GM20000 (cell line): ENCODE measurements at regions not wholly inside any gene's neighbourhood (a gene's known extent, or its start where the extent isn't known, plus 50 kb on each side); places are given as distances from the start of the nearest gene placed in this dataset.

Source experiments
- DNase-seq: peaks from one replicate; pipeline ENCODE4 v3.0.0; 2012; ENCODE audit warnings: low spot score
- TF ChIP-seq, protein P1 (sequence below): IDR thresholded peaks from 2 replicates; pipeline ENCODE4 v1.5.1; 2012; ENCODE audit warnings: mild to moderate bottlenecking, control low read depth; ENCODE audit errors: extremely low read depth, missing control alignments

- TF ChIP-seq, protein P1, sequence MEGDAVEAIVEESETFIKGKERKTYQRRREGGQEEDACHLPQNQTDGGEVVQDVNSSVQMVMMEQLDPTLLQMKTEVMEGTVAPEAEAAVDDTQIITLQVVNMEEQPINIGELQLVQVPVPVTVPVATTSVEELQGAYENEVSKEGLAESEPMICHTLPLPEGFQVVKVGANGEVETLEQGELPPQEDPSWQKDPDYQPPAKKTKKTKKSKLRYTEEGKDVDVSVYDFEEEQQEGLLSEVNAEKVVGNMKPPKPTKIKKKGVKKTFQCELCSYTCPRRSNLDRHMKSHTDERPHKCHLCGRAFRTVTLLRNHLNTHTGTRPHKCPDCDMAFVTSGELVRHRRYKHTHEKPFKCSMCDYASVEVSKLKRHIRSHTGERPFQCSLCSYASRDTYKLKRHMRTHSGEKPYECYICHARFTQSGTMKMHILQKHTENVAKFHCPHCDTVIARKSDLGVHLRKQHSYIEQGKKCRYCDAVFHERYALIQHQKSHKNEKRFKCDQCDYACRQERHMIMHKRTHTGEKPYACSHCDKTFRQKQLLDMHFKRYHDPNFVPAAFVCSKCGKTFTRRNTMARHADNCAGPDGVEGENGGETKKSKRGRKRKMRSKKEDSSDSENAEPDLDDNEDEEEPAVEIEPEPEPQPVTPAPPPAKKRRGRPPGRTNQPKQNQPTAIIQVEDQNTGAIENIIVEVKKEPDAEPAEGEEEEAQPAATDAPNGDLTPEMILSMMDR = no peak
- no peak for DNase-seq
These were observed 162.3 kb upstream of the APP start for GRCh38 chr21:26332867-26333266.

- TF ChIP-seq, protein P1 = no peak
These were observed 160.8 kb upstream of the APP start for GRCh38 chr21:26331205-26331980.

GRCh38 chr21:26320596-26320995 lies 150.0 kb upstream of the APP start:
- TF ChIP-seq, protein P1 = no peak

More at GRCh38 chr21:26331205-26331980, 160.8 kb upstream of the APP start:
- DNase-seq = no peak

DNA sequence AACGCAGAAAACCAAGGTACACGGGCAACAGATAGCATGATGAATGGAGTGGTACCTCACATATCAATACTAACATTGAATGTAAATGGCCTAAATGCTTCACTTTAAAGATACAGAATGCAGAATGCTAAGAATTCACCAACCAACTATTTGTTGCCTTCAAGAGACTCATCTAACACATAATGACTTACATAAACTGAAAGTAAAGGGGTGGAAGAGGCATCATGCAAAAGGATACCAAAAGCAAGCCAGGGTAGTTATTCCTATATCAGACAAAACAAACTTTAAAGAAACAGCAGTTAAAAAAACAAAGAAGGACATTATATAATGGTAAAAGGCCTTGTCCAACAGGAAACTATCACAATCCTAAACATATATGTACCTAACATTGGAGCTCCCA lies 137.1 kb upstream of the APP start:
- no peak for DNase-seq
- TF ChIP-seq, protein P1 = no peak

More at GRCh38 chr21:26320596-26320995, 150.0 kb upstream of the APP start:
- no peak for DNase-seq

DNA sequence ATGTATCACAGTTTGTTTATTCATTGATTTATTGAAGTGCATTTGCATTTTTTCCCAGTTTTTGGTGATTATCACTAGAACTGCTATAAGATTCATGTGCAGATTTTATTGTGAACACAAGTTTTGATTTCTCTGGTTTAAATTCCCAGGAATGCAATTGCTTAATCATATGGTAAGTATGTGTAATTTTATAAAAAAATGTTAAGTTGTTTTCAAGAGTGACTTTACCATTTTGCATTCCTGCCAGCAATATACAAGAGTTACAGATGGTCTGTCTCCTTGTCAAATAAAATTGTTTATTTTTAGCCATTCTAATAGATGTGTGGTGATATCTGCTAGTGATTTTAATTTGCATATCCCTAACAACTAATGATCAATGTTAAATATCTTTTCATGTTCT lies 127.3 kb upstream of the APP start:
- no peak for DNase-seq
- TF ChIP-seq, protein P1 = no peak

GRCh38 chr21:26293141-26293946 lies 122.8 kb upstream of the APP start:
- no peak for DNase-seq
- TF ChIP-seq, protein P1 = no peak

DNA sequence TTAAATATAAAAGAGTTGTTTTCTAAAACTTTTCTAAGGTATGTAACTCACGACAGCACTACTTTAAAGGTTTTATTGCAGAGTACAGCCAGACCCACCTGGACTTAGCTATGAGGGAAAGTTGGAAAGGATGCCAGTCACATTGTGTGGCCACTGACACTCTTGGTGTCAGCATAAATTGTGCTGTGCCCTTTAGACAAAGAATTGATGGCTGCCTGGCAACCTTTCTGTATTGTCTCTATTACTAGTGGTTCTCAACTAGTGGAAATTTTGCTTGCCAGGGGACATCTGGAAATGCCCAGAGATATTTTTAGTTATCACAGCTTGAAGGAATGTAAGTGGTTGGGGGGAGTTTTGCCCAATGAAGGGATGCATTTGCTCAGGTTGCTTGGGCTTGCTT lies 117.5 kb upstream of the APP start:
- TF ChIP-seq, protein P1 = no peak
- no peak for DNase-seq
